Stimulated activated CD8-positive, alpha-beta memory T cell treated with anti-CD3 and anti-CD28 coated beads, Interleukin-12 subunit alpha, Interleukin-12 subunit beta, amount 100 ng/mL, for 24 hours (primary cell): ENCODE measurements at regions not wholly inside any gene's neighbourhood (a gene's known extent, or its start where the extent isn't known, plus 50 kb on each side); places are given as distances from the start of the nearest gene placed in this dataset.

Experiments
- DNase-seq: peaks from one replicate; pipeline ENCODE4 v3.0.0-alpha.2; 2020; ENCODE audit errors: extremely low read depth

DNA sequence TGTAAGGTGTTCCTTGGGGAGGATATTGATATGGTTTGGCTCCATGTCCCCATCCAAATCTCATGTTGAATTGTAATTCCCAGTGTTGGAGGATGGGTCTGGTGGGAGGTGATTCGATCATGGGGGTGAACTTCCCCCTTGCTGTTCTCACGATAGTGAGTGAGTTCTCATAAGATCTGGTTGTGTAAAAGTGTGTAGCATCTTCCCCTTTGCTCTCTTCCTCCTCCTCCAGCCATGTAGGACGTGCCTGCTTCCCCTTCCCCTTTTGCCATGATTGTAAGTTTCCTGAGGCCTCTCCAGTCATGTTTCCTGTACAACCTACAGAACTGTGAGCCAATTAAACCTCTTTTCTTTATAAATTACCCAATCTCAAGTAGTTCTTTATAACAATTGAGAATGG lies 458.7 kb downstream of the LPIN1 start:
- DNase-seq, result no peak

DNA sequence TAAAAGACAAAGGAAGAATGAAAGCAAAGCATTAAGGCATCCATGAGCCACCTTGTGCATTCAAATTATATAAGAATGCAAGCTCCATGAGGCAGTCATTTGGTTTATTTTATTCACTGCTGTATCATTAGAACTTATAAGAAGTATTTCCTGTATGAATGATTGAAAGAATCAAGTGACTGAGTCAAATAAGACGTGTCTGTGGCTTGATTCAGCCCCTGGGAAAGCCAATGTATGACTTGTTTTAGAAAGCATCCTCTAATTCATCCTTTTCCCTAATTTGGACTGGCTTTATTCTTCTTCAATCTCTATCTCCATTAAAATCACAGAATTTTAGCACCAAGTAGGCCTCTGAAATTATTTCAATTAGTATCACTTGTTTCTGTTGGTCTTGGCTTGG lies 461.1 kb downstream of the LPIN1 start:
- DNase-seq, result no peak

DNA sequence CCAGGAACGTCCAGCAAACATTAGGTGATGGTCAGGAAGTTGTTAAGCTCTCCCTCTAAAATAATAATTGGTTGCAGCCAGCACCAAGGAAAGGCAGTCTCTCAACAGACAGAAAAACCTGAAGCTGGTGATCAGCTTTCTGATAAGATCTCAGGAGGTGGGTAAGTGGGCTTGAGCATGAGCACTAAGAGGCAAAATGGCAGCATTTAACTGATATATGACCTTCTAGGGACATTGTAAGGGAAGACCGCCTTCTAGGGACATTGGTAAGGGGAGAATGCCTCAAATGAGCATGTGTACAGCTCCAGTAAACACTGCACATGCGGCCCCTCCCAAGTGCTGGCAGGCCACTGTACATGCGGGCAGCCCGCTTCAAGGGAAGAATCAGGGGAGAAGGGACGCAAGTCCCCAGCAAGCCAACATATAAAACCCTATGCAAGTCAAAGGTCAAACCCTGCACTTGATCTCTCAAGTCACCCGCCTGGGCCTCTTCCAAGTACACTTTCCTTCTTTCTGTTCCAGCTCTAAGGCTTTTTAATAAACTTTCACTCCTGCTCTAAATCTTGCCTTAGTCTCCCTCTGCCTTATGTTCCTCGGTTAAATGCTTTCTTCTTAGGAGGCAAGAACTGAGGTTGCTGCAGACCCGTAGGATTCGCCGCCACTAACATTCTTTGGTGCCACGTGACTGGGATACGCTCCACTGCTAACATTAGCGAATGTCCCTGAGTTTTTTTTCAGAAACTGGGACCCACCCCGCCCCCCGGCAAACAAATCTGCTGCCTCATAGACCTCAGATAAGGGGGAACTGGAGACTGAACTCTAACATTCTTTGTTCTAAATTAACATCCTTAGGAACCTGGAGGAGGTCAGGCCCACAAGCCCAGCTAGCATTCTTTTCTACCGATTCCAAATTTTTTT lies 463.8 kb downstream of the LPIN1 start:
- DNase-seq, result no peak

DNA sequence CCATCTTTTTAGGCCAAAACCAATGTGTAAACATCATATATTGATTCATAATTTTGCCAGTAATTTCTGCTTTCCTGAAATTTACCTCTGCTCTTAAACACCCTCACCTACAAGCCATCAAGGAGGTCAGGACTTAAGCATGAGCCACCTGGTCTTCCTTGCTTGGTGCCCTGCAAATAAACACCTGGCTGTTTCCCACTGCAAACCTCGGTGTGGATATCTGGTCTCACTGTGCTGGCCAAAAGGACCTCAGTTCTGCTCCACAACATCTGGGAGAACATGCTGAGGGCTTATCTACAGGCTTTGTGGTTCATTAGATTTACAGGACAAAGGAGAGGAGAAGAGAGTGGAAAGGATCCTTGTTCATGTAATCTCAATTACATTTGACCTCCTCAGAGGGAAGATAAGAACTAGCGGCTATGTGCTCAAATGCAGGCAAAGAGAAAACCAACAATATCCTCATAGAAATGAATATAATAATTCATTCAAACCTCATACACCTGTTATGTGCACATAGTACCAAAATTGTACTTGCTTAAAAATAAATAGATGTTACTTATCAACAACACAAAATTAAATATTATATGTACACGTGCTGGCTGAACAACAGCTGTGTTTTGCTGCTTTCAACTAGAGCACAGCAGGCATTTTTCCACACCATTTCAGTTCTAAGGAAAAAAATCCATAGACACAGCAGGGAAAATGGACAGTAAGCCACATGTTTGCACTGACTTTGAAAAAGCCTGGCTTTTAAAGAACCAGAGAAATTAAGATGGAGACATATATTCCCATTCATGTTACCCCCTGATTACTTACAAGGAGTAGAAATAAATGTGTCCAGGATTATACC lies 465.1 kb downstream of the LPIN1 start:
- no peak for DNase-seq

DNA sequence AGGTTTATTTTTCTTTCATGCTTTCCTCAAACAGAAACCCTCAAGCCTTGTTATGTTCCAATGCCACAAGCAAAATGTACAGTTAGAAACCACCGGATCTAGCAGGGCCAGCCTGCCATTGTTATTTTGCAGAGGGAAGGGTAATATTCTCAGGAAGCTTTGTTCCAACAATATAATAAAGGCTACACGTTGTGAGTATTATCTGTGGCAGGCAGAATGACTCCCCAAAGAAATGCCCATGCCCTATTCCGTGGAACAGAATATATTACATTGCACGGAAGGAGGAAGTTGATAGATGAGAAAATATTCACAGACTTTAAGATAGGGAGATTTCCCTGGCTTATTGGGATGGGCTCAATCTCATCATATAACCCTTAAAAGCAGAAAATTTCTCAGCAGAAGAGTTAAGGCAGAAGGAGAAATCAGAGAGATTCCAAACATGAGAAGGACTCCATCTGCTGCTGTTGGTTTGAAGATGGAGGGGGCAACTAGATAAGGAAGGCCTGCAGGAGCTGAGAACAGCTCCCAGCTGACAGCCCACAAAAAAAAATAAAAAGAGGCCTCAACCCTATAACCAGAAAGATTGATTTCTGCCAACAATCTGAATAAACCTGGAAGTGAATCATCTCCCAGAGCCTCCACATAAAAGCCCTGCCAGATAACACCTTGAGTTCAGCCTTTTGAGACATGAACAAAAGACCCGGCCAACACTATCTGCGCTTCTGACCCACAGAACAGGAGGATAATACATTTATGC lies 466.6 kb downstream of the LPIN1 start:
- no peak for DNase-seq

DNA sequence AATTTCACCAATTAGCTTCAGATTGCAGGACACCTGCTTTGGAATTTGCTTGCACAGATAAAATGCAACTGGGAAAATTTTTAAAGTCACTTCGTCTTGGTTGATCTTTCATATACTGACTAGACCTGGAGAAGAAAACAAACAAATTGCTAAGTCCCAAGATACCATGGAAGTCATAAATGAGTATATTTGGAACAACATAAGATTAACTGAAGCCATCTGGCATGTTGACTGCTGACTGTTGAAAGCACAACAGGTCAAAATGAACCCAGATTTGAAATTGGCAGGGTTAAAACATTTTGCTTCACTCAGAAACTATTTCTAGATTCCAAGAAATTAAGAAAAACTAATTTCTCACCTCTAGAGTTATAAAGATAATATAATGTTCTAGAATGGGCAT lies 470.7 kb downstream of the LPIN1 start:
- DNase-seq, result no peak

DNA sequence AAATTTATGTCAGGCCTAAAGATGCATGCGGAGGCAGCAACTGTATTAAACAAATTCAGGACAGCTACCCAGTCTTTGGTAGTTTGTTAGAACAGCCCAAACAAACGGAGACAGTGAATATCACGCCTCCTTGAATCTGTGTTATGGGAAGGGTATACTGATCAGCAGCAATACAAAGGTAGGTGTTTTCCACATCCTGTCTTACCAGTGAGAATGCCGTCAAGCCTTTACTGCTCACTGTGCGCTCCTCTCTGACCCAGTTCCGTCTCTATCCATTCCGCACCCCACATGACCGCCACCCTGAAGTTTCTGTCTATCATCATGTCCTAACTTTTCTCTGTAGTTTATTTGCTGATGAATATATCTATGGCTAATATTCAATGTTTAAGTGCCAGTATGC lies 473.3 kb downstream of the LPIN1 start:
- DNase-seq, result no peak

DNA sequence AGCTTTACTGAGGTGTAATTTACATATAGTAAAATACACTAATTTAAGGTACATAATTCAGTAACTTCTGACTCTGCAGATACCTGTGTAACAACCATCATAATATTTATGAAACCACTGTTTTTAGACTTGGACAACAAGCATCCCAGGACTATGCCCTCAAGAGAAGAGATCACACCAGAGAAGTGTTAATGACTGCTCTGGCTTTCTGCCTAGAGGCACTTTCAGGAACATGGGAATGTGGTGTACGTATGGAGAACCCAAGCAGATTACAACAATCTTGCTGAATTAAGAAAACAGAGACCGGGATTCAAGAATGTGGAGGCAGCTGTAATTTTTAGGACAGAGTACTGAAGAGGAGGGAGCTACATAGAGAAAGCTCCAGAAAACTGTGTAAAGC lies 475.2 kb downstream of the LPIN1 start:
- DNase-seq, result no peak

DNA sequence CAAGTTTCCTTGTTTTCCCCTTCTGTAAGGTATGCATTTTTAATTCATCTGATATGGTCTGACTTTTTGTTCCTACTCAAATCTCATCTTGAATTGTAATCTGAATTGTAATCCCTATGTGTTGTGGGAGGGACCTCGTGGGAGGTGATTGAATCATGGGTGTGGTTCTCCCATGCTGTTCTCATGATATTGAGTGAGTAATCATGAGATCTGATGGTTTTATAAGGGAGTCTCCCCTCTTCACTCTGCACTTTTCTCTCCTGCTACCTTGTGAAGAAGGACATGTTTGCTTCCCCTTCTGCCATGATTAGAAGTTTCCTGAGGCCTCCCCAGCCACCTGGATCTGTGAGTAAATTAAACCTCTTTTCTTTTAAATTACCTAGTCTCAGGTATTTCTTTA lies 476.1 kb downstream of the LPIN1 start:
- no peak for DNase-seq

DNA sequence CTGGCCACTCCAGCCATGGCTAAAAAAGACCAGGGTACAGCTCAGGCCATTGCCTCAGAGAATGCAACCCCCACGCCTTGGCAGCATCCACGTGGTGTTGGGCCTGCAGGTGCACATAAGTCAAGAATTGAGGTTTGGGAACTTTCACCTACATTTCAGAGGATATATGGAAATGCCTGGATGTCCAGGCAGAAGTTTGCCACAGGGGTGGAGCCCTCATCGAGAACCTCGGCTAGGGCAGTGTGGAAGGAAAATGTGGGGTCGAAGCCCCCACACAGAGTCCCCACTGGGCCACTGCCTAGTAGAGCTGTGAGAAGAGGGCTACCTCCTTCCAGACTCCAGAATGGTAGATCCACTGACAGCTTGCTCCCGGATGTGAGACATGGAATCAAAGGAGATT lies 477.3 kb downstream of the LPIN1 start:
- no peak for DNase-seq

DNA sequence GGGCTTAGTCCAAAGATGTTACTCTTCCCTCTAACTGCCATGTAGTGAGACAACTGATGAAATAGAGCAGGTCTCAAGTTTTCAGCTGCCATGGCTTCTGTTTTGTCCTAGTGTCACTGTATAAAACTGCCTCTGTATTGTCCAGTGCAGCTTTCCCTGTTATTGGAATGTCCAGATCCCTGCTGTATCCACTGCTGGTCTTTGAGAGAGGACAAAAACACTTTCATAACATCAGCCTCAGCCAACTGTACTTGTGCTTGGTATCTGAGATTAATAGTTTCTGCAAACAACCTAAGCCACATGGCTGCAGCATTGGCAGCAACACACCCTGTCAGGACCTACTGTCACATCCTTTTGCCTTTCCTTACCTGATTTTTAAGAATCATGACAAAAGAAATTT lies 480.2 kb downstream of the LPIN1 start:
- DNase-seq, result no peak

DNA sequence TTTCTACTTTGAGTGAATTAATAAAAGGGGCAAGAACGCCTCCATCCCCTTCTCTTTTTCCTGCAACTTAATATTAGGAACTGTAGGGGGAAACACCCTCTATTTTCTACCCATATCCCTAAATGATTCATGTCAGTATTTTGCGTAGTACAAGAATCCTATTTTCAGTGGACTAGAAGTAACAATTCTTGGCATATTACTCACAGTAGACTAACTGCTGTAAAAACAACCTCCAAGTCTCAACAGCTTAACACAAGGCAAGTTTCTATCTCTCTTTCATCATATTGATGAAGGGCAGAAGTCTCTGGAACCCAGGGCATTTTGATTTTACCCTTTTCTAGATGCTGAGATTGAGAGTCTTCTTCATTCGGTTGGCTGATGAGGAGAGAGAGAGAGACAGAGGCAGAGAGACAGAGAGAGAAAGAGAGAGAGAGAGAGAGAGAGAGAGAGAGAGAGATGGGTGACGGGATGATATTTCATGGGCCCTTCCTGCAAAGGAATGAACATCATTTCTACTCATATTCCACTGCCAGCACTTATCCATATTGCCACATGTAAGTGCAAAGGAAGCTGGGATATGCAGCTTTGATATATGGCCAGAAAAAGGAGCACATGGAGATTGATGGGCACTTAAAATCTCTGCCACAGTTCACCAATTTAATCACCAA lies 481.6 kb downstream of the LPIN1 start:
- no peak for DNase-seq

DNA sequence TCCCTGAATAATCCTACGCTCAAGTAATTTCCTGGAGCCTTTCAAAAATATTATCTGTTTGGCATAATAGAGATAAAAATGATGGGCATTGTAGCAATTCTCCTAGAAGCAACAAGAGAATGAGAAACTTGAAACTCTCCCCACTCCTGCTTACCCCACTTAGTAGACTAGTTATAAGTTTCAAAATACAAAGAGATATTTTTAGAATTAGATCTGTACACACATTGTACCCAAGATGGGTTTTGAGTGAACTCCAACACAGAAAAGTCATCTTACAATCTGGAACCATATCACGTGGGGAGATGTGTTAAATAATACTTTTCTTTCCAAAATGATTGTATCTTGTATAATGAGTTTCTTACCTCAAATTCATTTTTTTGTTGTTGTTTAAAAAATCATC lies 484.9 kb downstream of the LPIN1 start:
- DNase-seq, result no peak

DNA sequence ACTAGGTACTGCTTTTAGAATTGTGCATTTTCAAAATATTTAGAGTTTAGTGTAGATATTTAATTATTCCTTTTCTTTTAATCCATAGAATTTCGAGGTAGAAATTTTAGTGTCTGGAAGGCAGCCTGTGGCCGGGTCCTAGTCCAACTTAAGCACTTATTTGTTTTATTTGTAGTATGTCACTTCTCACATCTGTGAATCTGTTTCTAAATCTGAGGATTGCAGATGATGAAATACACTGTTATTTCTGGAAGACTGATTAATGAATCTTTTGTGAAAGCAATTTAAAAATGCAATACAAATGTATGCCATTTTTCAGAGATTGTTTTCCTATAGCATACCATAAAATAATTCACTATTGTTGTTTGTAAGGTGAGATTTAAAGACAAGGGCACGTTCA lies 483.9 kb upstream of the TRIB2 start:
- no peak for DNase-seq

DNA sequence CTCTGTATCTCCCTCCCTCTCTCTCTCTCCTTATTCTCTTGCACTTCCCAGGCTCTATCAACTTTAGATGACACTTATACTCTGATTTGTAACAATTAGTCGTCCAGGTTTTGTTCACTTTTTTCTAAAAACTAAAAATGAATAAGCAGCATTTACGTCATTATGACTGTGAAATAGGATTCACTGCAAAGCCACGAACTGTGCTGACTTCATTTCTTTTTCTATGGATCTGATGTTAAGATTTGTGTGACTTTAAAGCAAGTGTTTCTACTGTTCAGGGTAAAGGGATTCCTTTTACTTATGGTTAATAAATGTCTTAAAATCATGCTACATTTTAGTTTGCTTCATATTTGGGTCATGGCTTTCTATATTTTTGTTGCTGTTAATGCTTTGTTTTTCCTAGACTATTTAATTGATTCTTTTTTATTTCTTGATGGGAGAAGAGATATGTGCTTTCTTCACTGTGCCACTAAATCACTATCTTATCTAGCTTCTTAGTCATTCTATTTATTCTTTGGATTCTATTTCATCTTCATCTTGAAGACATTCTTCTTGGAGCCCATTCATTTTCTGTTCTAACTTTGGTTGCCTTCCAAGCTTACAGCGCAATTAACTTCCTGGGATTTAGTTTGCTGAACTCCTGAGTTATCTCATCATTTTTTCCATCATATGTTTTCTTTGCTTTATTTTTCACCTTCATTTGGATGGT lies 480.4 kb upstream of the TRIB2 start:
- no peak for DNase-seq

DNA sequence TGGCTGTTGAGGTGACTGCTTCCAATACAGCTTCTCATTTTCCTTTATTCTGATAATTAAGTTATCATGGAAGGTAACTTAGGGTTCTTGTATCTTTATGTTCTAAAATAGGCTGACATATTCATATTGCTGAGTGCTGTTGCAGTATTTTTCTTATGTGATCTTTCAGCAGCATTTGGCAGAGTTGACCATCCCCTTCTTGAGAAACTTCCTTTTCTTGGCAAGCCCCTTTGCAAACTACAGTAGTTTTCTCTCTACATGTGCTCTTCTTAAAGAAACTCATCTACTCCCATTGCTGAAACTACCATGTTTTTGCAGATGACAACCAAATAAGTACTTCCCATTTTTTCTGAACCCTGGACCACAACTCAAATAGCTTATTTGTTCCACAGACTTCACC lies 476.5 kb upstream of the TRIB2 start:
- DNase-seq, result no peak

DNA sequence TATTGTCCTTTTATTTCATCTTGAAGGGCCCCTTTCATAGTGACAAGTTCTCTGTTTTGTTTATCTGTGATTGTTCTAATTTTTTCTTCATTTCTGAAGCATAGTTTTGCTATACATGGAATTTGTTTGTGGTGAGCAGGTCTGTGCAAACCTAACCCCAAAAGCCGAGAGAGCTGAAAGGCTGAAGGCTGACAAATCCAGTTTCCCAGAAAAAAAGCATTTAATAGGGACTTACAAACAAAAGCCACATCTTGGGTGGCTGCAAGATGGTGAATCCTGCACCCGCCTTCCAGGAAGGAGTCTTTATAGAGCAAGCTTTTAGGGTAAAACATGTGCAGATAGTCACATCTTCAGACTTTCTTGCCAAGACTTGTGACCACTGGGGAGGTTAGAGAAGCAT lies 473.4 kb upstream of the TRIB2 start:
- DNase-seq, result no peak

DNA sequence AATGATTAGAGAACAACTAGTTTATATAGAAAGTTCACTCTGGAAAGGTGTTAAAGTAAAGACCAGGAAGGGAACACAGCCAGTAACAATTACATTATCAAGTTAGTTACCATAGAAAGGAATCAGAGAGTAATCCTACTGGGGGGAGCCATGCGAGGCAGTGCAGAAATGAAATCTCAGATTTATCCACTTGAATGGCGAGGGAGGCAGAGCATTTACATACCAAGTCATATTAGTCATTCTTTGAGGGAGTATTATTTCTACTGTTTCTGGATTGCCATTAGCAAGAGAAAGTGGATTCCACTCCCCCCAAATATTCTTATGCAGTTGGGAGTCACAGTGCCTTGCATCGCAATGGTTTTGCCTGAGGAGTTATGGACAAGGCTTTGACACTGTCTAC lies 472.7 kb upstream of the TRIB2 start:
- no peak for DNase-seq

DNA sequence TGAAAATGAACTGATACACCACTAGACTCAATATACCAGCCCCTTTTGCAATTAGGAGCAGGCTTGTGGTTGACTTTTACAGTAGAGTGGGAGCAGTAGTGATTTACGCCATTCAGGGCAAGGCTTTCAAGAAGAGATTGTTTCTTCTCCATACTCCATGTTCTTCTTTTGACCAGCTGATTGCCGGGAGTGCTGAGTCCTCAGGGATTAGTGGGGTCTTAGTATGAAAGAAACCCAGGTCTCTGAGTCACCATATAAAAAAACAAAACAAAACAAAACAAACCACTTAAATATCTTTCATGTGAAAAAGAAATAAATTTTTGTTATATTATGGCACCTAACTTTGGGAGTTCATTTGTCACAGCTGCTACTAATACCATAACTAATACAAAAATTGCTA lies 465.6 kb upstream of the TRIB2 start:
- no peak for DNase-seq

DNA sequence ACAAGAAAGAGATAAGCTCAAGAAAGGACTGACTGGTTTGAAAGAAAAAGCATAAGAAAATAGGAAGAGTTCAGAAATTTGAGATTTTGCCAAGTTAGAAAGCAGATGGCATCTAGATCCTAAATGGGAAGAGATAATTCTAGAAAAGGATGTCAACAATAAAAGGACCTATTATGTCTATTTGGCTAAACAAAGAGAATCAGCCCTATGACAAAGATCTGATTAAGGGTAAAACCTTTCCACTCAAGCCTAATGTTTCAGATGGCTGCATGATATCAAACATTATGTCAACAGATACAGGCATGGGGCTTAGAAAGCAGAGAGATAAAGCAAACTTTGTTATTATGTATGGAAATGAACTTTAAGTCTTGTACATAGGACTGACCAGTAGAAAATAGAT lies 465.0 kb upstream of the TRIB2 start:
- no peak for DNase-seq

DNA sequence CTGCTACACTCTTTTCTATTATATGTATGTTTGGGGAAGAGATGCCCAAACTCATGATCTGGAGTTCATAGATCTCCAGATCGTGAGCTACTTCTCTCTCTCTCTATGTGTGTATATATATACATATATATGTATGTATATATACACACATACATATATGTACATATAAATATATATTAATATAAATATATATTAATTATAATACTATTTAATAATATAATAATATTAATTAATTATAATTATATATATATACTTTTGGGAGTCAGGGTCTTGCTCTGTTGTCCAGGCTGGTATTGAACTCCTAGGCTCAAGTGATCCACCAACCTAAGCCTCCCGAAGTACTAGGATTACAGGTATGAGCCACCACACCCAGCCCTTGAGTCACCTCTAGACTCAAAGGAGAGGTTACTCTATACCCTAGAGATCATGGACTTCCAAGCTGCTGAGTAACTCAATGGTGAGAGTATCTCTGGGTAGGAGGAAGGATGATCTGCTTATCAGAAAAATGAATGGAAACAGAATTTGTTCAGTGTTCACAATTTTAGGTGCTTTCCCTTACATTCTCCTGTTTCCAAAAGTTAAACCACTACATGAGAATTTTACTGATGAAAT lies 463.5 kb upstream of the TRIB2 start:
- no peak for DNase-seq
